Omental fat pad (tissue), 3 donors: ENCODE measurements at regions not wholly inside any gene's neighbourhood (a gene's known extent, or its start where the extent isn't known, plus 50 kb on each side); places are given as distances from the start of the nearest gene placed in this dataset.
"Not testable (repeated sequence)": the region's sequence is repeated elsewhere in the genome, so short reads cannot be mapped to it uniquely, and the experiment has no call there.

Source experiments
- ATAC-seq: fragments of 150-250 bp; one replicate; pipeline ENCODE4 v1.9.1; 2016; ENCODE audit warnings: mild to moderate bottlenecking, moderate library complexity; ENCODE audit not compliant: low FRiP score
- DNase-seq: peaks from one replicate; pipeline ENCODE4 v3.0.0-alpha.2; 2019; ENCODE audit warnings: low spot score
- TF ChIP-seq, protein P1 (sequence below), 3 donors: fragments of 450-650 bp; IDR thresholded peaks; one replicate each; pipeline ENCODE4 v1.5.1; 2016 to 2017; ENCODE audit warnings: antibody characterized with exemption in 3 of 3, mild to moderate bottlenecking in 3 of 3, moderate library complexity in 2 of 3

DNA sequence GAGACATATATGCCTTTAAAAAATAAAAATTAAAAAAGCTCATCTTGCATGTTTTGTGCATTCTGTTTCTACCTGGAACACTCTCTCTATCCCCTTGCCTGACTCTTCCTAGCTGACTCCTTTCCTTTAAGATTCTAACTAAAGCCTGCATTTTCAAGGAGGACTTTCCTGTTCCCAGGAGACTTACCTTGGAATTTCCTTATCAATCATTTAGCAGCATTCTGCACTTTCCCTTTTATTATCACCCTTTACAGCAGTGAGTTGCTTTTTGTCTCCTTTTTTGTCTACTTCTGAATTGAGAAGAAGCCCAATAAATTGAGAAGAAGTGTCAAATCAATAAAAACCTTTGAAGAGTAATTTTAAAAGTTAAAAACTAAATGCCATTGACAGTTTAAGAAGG lies 142.2 kb upstream of the TMEM196 start:
- DNase-seq (no peak), ATAC-seq (no peak)
- TF ChIP-seq, protein P1, sequence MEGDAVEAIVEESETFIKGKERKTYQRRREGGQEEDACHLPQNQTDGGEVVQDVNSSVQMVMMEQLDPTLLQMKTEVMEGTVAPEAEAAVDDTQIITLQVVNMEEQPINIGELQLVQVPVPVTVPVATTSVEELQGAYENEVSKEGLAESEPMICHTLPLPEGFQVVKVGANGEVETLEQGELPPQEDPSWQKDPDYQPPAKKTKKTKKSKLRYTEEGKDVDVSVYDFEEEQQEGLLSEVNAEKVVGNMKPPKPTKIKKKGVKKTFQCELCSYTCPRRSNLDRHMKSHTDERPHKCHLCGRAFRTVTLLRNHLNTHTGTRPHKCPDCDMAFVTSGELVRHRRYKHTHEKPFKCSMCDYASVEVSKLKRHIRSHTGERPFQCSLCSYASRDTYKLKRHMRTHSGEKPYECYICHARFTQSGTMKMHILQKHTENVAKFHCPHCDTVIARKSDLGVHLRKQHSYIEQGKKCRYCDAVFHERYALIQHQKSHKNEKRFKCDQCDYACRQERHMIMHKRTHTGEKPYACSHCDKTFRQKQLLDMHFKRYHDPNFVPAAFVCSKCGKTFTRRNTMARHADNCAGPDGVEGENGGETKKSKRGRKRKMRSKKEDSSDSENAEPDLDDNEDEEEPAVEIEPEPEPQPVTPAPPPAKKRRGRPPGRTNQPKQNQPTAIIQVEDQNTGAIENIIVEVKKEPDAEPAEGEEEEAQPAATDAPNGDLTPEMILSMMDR (IDR thresholded peaks at IDR 0.05), result no peak

DNA sequence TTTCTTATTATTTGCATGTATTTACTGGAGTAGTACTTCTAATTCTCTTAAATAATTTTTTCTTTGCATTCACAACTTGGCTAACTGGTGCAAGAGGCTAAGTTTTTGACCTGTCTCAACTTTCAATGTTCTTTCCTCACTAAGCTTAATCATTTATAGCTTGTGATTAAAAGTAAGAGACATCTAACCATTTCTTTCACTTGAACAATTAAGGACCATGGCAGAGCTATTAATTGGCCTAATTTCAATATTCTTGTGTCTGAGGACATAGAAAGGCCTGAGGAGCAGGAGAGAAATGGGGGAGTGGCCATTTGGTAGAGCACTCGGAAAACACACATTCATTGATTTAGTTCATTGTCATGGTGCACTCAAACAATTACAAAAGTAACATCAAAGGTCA lies 141.4 kb upstream of the TMEM196 start:
- ATAC-seq, result no peak
- TF ChIP-seq, protein P1 (IDR thresholded peaks at IDR 0.05), result no peak
- no peak for DNase-seq

DNA sequence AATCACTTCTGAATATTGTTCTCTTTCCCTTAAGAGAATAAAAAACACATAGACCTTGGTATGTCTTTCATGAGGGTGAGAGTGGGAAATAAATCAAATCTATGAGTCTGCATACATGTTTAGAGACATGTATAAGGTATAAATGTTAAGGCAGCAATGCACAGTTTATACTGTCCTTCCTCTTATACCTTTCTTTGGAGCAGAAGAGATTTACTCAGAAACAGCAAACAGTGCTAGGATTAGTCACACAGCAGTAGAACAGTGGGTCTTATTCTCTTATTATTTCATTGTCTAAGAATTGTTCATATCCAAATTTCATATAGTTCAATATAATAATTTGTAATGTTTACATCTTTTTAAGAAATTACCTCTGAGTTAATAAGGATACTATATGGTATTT lies 126.7 kb upstream of the TMEM196 start:
- TF ChIP-seq, protein P1 (IDR thresholded peaks at IDR 0.05), result no peak
- no peak for DNase-seq
- no peak for ATAC-seq

DNA sequence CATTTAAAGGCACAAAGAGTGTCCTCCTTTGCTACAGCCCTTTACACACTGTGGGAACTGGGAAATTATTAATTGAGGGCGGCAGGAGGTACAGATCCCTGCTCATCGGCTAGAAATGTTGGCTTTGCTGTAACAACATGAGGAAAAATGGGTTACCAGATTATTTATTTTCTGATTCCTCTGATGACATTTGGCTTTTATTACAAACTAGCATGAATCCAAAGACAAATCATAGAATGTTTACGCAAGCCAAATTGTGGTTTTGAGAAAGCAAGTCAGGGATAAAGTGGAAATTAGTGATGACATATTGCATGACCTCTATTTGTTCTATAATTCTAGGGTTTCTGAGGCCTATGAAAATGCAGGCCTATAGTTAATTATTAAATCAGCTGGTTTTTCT lies 126.1 kb upstream of the TMEM196 start:
- ATAC-seq (no peak), DNase-seq (no peak)
- TF ChIP-seq, protein P1 (IDR thresholded peaks at IDR 0.05), result no peak

DNA sequence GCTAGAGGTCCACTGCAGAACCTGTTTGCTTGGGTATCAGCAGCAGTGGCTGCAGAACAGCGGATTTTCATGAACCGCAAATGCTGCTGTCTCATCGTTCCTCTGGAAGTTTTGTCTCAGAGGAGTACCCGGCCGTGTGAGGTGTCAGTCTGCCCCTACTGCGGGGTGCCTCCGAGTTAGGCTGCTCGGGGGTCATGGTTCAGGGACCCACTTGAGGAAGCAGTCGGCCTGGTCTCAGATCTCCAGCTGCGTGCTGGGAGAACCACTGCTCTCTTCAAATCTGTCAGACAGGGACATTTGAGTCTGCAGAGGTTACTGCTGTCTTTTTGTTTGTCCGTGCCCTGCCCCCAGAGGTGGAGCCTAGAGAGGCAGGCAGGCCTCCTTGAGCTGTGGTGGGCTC lies 109.5 kb upstream of the TMEM196 start:
- not testable (repeated sequence) for ATAC-seq, DNase-seq

DNA sequence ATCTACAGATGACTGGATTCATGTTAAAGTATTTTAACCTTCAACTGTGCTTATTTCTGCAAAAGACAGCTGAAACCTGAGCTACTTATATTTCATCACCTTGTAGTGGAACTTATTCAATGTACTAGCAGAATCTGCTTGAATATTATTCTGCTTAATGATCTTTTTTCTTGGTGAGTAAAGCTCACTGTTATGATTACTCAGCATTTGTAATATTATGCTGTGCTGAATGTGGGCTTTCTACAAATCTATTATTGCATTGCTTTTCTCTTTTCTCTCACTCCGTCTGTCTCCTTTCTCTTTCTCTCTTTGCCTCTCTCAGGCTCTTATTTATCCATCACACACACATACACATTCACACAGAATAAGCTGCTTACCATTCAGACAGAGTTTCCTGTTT lies 98.7 kb upstream of the TMEM196 start:
- ATAC-seq (no peak), DNase-seq (no peak)
- TF ChIP-seq, protein P1 (IDR thresholded peaks at IDR 0.05), result no peak

DNA sequence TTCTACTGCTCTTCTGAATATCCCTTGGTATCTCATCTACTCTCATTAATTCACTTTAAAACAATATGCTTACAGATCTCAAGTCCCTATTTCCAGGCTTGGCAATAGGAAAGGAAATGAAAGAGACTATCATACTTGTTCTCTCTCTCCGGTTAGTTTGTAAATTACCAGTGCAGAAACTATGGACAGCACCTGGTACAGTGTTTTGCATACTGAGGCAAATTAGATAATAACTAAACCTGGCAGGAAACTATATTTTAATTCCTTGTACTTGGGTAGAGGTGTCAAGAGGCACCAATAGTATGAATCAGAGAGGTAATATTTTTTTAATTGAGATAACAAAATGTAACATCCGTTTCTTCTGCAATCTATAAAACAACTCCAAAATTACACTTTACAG lies 97.7 kb upstream of the TMEM196 start:
- DNase-seq, result no peak
- ATAC-seq, result no peak
- TF ChIP-seq, protein P1 (IDR thresholded peaks at IDR 0.05), result no peak

DNA sequence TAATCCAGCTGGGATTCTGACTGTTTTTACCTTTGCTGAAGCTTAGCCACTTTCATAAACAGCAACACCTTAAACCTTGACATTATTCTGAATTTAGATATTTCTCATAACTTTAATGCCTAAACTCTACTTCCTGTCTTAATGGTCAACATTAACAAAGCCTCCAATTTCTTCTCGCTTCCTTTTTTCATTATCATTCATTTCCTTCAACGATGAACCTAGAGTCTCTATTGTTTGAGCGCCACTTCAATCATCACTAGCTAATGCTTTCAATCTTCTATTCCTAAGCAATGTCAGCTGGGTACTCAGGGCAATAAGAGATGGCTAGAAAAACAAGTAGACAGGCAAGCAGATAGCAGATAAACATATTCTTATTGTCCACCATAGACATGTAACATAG lies 96.6 kb upstream of the TMEM196 start:
- ATAC-seq (no peak), DNase-seq (no peak)
- TF ChIP-seq, protein P1 (IDR thresholded peaks at IDR 0.05), result no peak
